ENCODE measurements at regions not wholly inside any gene's neighbourhood (a gene's known extent, or its start where the extent isn't known, plus 50 kb on each side); places are given as distances from the start of the nearest gene placed in this dataset.
"Not testable (repeated sequence)": the region's sequence is repeated elsewhere in the genome, so short reads cannot be mapped to it uniquely, and the experiment has no call there.

- Histone ChIP-seq H3K4me3 (no peak overlapping the region), H3K27ac (no peak overlapping the region), H3K9me3 (no peaks in the 10 kb centered on the region), H3K27me3 (peaks cover 14% of the 10 kb centered on the region), H3K4me1 (no peaks in the 10 kb centered on the region), H3K36me3 (no peaks in the 10 kb centered on the region)
- WGBS, 2 donors (ENCODE audit: low coverage in 1 of 2) = 0% methylated on average over 2 of the region's 2 CpGs
- ATAC-seq = no peak
- TF ChIP-seq CTCF (IDR thresholded peaks at IDR 0.05) = no peak
- no peak for TF ChIP-seq EP300 (IDR thresholded peaks at IDR 0.05)
- no peak for TF ChIP-seq POLR2A (IDR thresholded peaks at IDR 0.05)
- TF ChIP-seq POLR2AphosphoS5 (IDR thresholded peaks at IDR 0.05) = no peak
These were observed 66.7 kb upstream of the ABCD3 start for GRCh38 chr1:94351481-94351880.

GRCh38 chr1:94350350-94350924 lies 67.8 kb upstream of the ABCD3 start:
- Histone ChIP-seq H3K4me1 (no peaks in the 10 kb centered on the region), H3K9me3 (no peaks in the 10 kb centered on the region), H3K27ac (no peak overlapping the region), H3K4me3 (no peak overlapping the region), H3K36me3 (no peaks in the 10 kb centered on the region), H3K27me3 (peaks cover 14% of the 10 kb centered on the region)
- TF ChIP-seq POLR2AphosphoS5 (IDR thresholded peaks at IDR 0.05) (no peak), EP300 (IDR thresholded peaks at IDR 0.05) (no peak), POLR2A (IDR thresholded peaks at IDR 0.05) (no peak), CTCF (IDR thresholded peaks at IDR 0.05) (no peak)
- WGBS, 2 donors (ENCODE audit: low coverage in 1 of 2) = 43 to 46% methylated on average over 1 of the region's 1 CpG
- no peak for ATAC-seq

- no peaks in the 10 kb centered on the region for H3K4me1 ChIP-seq
- H3K9me3 ChIP-seq = no peaks in the 10 kb centered on the region
- H3K4me3 ChIP-seq = no peak overlapping the region
- 52 to 71% methylated on average over 1 to 2 of the region's 2 CpGs for WGBS, 2 donors (ENCODE audit: low coverage in 1 of 2)
- H3K36me3 ChIP-seq = no peaks in the 10 kb centered on the region
- ATAC-seq = no peak
- H3K27me3 ChIP-seq = peaks cover 14% of the 10 kb centered on the region
- TF ChIP-seq CTCF (IDR thresholded peaks at IDR 0.05) (no peak), POLR2AphosphoS5 (IDR thresholded peaks at IDR 0.05) (no peak), POLR2A (IDR thresholded peaks at IDR 0.05) (no peak), EP300 (IDR thresholded peaks at IDR 0.05) (no peak)
- H3K27ac ChIP-seq = no peak overlapping the region
These were observed 68.3 kb upstream of the ABCD3 start for GRCh38 chr1:94349853-94350252.

GRCh38 chr1:94348386-94348785 lies 69.8 kb upstream of the ABCD3 start:
- H3K27ac ChIP-seq, H3K36me3 ChIP-seq, H3K4me3 ChIP-seq, ATAC-seq, H3K9me3 ChIP-seq, H3K4me1 ChIP-seq: not testable (repeated sequence)
- WGBS, 2 donors (ENCODE audit: low coverage in 1 of 2) = 79 to 86% methylated on average over 2 of the region's 2 CpGs
- peaks cover 11% of the 10 kb centered on the region for H3K27me3 ChIP-seq

GRCh38 chr1:94345148-94345721 lies 73.0 kb upstream of the ABCD3 start:
- Histone ChIP-seq H3K27ac (no peak overlapping the region), H3K9me3 (no peaks in the 10 kb centered on the region), H3K27me3 (no peaks in the 10 kb centered on the region), H3K4me3 (no peak overlapping the region), H3K36me3 (no peaks in the 10 kb centered on the region), H3K4me1 (no peaks in the 10 kb centered on the region)
- no peak for ATAC-seq
- TF ChIP-seq POLR2AphosphoS5 (IDR thresholded peaks at IDR 0.05) (no peak), CTCF (IDR thresholded peaks at IDR 0.05) (no peak), POLR2A (IDR thresholded peaks at IDR 0.05) (no peak), EP300 (IDR thresholded peaks at IDR 0.05) (no peak)
- 67 to 83% methylated on average over 4 of the region's 4 CpGs for WGBS, 2 donors (ENCODE audit: low coverage in 1 of 2)

All from gastroesophageal sphincter (tissue), 4 donors.